Panc1 (cell line): ENCODE measurements at regions not wholly inside any gene's neighbourhood (a gene's known extent, or its start where the extent isn't known, plus 50 kb on each side); places are given as distances from the start of the nearest gene placed in this dataset.

Source experiments
- POLR2AphosphoS5 ChIP-seq: IDR thresholded peaks from 2 replicates; pipeline ENCODE4 v1.6.1; 2012; ENCODE audit warnings: mild to moderate bottlenecking, low read depth, low read length, moderate library complexity
- TF ChIP-seq, protein P1 (sequence below): fragments of 450-650 bp; IDR thresholded peaks from 2 replicates; pipeline ENCODE4 v1.5.1; 2017; ENCODE audit warnings: mild to moderate bottlenecking

DNA sequence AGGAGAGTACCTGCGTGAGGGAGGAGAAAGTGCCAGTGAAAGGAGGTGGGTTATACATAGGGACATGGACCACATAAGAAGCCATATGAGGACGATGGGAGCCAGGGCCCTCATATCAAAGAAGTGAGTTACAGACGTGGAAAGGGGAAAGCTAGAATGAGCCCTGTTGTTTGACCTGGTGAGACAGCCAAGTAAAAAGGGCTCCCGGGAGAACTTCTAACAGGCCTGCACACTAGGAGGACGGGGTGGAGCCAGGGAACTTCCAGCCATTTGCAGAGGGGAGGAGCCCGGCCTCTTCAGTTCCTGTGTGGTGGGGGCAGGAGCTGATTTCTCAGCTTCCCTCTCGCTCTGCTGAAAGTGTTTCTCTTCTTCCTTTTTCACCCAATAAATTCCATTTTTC is 84.1 kb upstream of the SLC66A3 start:
- TF ChIP-seq, protein P1, sequence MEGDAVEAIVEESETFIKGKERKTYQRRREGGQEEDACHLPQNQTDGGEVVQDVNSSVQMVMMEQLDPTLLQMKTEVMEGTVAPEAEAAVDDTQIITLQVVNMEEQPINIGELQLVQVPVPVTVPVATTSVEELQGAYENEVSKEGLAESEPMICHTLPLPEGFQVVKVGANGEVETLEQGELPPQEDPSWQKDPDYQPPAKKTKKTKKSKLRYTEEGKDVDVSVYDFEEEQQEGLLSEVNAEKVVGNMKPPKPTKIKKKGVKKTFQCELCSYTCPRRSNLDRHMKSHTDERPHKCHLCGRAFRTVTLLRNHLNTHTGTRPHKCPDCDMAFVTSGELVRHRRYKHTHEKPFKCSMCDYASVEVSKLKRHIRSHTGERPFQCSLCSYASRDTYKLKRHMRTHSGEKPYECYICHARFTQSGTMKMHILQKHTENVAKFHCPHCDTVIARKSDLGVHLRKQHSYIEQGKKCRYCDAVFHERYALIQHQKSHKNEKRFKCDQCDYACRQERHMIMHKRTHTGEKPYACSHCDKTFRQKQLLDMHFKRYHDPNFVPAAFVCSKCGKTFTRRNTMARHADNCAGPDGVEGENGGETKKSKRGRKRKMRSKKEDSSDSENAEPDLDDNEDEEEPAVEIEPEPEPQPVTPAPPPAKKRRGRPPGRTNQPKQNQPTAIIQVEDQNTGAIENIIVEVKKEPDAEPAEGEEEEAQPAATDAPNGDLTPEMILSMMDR: no peak
- TF ChIP-seq POLR2AphosphoS5: no peak
